AG04450 (cell line): ENCODE measurements at regions not wholly inside any gene's neighbourhood (a gene's known extent, or its start where the extent isn't known, plus 50 kb on each side); places are given as distances from the start of the nearest gene placed in this dataset.

ENCODE experiments used
- CTCF ChIA-PET: fragments of 300-600, 350-600 bp; formaldehyde crosslinking; extraction: SDS; loops from one replicate; lab custom pipeline; 2022; ENCODE audit warnings: antibody characterized with exemption, inconsistent platforms; lab: Charles Lee
- POLR2A ChIA-PET: fragments of 350-600 bp; formaldehyde crosslinking; extraction: SDS; loops from one replicate; lab custom pipeline; 2021; ENCODE audit warnings: antibody characterized with exemption, inconsistent platforms; lab: Yijun Ruan, JAX
- DNase-seq: peaks from one replicate; pipeline ENCODE4 v3.0.0-alpha.2; 2011; ENCODE audit warnings: low read depth, low spot score
- H3K27ac ChIP-seq: one replicate; pipeline ENCODE4 v1.5.1; 2012; ENCODE audit warnings: low read depth, low read length, control low read depth
- H3K27me3 ChIP-seq: one replicate; pipeline ENCODE4 v1.6.0; 2012; ENCODE audit warnings: low read length; ENCODE audit not compliant: control insufficient read depth, insufficient read depth
- H3K4me3 ChIP-seq: 2 replicates; pipeline ENCODE4 v1.5.1; 2011; ENCODE audit warnings: mild to moderate bottlenecking, low read depth, low read length, control low read depth
- H3K9me3 ChIP-seq: 2 replicates; pipeline ENCODE4 v1.5.1; 2012; ENCODE audit warnings: low read length; ENCODE audit not compliant: control insufficient read depth, insufficient read depth
- TF ChIP-seq, protein P1 (sequence below): IDR thresholded peaks from 2 replicates; pipeline ENCODE4 v1.5.1; 2011; ENCODE audit warnings: low read depth, low read length, control low read depth, inconsistent platforms

DNA sequence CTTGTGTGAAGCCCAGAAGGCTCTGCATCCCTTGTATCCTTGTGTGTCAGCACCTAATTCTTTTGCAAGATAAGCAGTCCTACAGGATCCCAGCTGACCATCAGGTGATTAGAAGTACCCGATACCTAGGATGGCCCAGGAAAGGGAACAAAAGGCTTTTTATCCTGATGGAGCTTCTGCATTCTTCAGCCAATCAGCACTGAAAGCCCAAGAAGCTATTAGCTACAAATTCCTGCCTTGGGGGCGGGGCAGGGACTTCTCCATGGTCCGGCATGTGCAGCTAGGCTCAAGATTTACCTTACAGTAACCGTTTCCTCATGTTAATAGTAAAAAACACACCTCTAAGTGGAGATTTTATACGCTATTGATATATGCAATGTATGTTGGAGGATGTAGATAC lies 264.6 kb upstream of the THUMPD2 start:
- no peak for DNase-seq
- Histone ChIP-seq H3K9me3 (no peaks in the 10 kb centered on the region), H3K27ac (no peak overlapping the region), H3K27me3 (no peaks in the 10 kb centered on the region), H3K4me3 (no peak overlapping the region)
- TF ChIP-seq, protein P1, sequence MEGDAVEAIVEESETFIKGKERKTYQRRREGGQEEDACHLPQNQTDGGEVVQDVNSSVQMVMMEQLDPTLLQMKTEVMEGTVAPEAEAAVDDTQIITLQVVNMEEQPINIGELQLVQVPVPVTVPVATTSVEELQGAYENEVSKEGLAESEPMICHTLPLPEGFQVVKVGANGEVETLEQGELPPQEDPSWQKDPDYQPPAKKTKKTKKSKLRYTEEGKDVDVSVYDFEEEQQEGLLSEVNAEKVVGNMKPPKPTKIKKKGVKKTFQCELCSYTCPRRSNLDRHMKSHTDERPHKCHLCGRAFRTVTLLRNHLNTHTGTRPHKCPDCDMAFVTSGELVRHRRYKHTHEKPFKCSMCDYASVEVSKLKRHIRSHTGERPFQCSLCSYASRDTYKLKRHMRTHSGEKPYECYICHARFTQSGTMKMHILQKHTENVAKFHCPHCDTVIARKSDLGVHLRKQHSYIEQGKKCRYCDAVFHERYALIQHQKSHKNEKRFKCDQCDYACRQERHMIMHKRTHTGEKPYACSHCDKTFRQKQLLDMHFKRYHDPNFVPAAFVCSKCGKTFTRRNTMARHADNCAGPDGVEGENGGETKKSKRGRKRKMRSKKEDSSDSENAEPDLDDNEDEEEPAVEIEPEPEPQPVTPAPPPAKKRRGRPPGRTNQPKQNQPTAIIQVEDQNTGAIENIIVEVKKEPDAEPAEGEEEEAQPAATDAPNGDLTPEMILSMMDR, result no peak
- ChIA-PET POLR2A (no interaction called here), CTCF (no interaction called here)

GRCh38 chr2:40043191-40043590 lies 264.1 kb upstream of the THUMPD2 start:
- H3K4me3 ChIP-seq, result no peak overlapping the region
- TF ChIP-seq, protein P1, result no peak
- no peak for DNase-seq

GRCh38 chr2:40041422-40042382 lies 262.6 kb upstream of the THUMPD2 start:
- DNase-seq, result peak; percentile 80
- no peaks in the 10 kb centered on the region for H3K9me3 ChIP-seq
- no peaks in the 10 kb centered on the region for H3K27me3 ChIP-seq
- H3K4me3 ChIP-seq, result no peak overlapping the region
- TF ChIP-seq, protein P1, result no peak
- H3K27ac ChIP-seq, result peak overlapping the region; percentile 59
- CTCF ChIA-PET, result no interaction called here
- POLR2A ChIA-PET, result interaction anchor here (1.0 kb wide), 1 partner anchor 9 kb away, joined by 4 read pairs; no protein-coding TSS in a partner anchor

More at GRCh38 chr2:40043191-40043590, 264.1 kb upstream of the THUMPD2 start:
- no peaks in the 10 kb centered on the region for H3K27me3 ChIP-seq
- H3K9me3 ChIP-seq, result no peaks in the 10 kb centered on the region
- POLR2A ChIA-PET, result no interaction called here
- CTCF ChIA-PET, result no interaction called here
- no peak overlapping the region for H3K27ac ChIP-seq

GRCh38 chr2:40039549-40039948 lies 260.5 kb upstream of the THUMPD2 start:
- TF ChIP-seq, protein P1, result no peak
- Histone ChIP-seq H3K27me3 (no peaks in the 10 kb centered on the region), H3K27ac (no peak overlapping the region), H3K4me3 (no peak overlapping the region), H3K9me3 (peaks cover 10% of the 10 kb centered on the region)
- DNase-seq, result no peak
- ChIA-PET POLR2A (no interaction called here), CTCF (interaction anchor here (0.6 to 1.1 kb wide), 2 partner anchors 126 to 482 kb away, joined by 3 read pairs; no protein-coding TSS in a partner anchor)

- H3K27ac ChIP-seq, result peak overlapping the region; percentile 41
- POLR2A ChIA-PET, result interaction anchor here (0.7 kb wide), 1 partner anchor 64 kb away, joined by 3 read pairs; no protein-coding TSS in a partner anchor
- TF ChIP-seq, protein P1, result no peak
- no peak for DNase-seq
- H3K27me3 ChIP-seq, result no peaks in the 10 kb centered on the region
- H3K4me3 ChIP-seq, result no peak overlapping the region
- CTCF ChIA-PET, result interaction anchor here (0.9 kb wide), 1 partner anchor 44 kb away, joined by 3 read pairs; no protein-coding TSS in a partner anchor
- H3K9me3 ChIP-seq, result peaks cover 14% of the 10 kb centered on the region
These were observed 259.6 kb upstream of the THUMPD2 start for GRCh38 chr2:40038646-40039045.
